ES-I3 (cell line): ENCODE measurements at regions not wholly inside any gene's neighbourhood (a gene's known extent, or its start where the extent isn't known, plus 50 kb on each side); places are given as distances from the start of the nearest gene placed in this dataset.

Source experiments
- H3K36me3 ChIP-seq: 2 replicates; pipeline ENCODE4 v1.6.1; 2013; ENCODE audit warnings: mild to moderate bottlenecking, low read length, control low read depth, moderate library complexity; ENCODE audit not compliant: insufficient read depth
- H3K4me1 ChIP-seq: 2 replicates; pipeline ENCODE4 v1.6.1; 2013; ENCODE audit warnings: mild to moderate bottlenecking, control low read depth, low read length; ENCODE audit not compliant: insufficient read depth
- H3K9ac ChIP-seq: 2 replicates; pipeline ENCODE4 v1.6.1; 2013; ENCODE audit warnings: low read depth, mild to moderate bottlenecking, low read length, moderate library complexity
- H3K9me3 ChIP-seq: 2 replicates; pipeline ENCODE4 v1.6.1; 2013; ENCODE audit warnings: mild to moderate bottlenecking, low read length, moderate library complexity; ENCODE audit not compliant: control insufficient read depth, insufficient read depth

DNA sequence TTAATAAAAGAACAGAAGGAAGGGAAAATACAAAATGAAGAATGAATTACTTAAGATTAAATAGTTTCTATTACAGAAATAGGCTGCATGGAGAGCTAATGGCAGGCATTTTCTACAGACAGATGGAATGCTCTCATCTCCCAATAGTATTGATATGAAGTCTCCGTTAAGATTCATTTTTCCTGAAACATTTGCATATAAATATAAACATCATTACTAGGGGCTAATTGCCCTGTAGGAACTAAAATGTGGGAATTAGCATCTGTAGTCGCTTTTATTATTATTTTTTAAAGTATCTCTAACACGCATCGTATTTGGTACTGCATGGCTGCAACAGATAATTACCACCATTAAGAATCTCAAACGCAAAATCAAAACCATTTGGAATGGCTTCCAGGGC is 2275.5 kb downstream of the MAT2B start:
- Histone ChIP-seq H3K9ac (no peak overlapping the region), H3K4me1 (no peaks in the 10 kb centered on the region), H3K36me3 (no peaks in the 10 kb centered on the region), H3K9me3 (no peaks in the 10 kb centered on the region)

DNA sequence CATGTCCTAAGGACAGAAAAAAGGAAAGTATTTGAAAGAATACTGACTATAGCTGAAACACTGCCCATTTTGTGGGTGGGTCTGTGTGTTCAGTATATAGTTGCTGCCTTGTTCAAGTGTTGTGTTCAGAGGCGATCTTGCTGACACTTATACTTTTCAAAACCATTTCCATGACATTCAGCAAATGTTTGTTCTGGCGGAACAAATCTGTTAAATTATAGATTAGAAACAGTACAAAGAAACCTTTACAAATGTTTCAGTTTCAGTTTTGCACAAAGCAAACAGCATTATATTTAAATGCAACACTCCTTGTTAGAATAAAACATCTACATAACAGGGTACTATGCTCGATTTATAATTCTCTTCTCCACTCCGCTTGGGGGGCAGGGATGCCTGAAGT is 2276.3 kb downstream of the MAT2B start:
- Histone ChIP-seq H3K9me3 (no peaks in the 10 kb centered on the region; the same call in 1 of the 2 replicates), H3K9ac (no peak overlapping the region), H3K36me3 (no peaks in the 10 kb centered on the region), H3K4me1 (no peaks in the 10 kb centered on the region)

DNA sequence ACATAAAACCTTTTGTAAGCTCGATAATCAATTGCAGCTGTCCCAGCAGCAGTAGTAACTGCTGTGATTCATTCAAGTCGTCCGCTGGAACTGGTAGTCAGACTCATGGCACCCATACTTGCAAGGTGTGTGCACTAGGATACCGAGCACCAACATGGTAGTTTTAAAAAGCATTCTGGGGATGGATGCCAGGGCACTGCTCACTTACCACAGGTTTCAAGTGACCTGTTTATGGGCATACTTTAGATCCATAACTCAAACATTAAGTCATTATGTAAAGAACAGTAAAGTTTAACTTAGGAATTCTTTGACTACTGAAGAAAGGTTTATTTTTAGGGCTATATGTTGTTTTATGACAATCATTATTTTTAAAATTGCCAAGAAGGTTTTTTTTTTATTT is 2277.6 kb downstream of the MAT2B start:
- Histone ChIP-seq H3K36me3 (no peaks in the 10 kb centered on the region), H3K9ac (no peak overlapping the region), H3K9me3 (no peaks in the 10 kb centered on the region; the same call in 1 of the 2 replicates), H3K4me1 (no peaks in the 10 kb centered on the region)

DNA sequence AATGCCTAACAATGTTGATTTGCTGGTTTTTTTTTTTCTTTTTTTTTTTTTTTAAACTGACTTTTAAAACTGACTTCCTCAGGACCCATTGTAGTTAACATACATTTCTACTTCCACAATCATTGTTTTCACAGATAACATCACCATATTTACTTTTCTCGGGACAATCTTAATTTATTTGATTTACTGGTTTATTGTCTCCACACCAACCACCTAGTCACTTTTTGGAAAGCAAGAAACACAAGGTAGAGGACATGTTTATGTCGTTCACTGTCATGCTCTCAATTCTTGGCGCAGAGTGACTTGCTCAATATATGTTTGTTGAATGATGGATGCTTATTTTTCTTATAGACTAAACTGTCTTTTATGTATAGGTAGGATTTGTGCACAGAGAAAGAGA is 2280.7 kb downstream of the MAT2B start:
- Histone ChIP-seq H3K9ac (no peak overlapping the region), H3K4me1 (no peaks in the 10 kb centered on the region), H3K9me3 (no peaks in the 10 kb centered on the region; the same call in 1 of the 2 replicates), H3K36me3 (no peaks in the 10 kb centered on the region)

DNA sequence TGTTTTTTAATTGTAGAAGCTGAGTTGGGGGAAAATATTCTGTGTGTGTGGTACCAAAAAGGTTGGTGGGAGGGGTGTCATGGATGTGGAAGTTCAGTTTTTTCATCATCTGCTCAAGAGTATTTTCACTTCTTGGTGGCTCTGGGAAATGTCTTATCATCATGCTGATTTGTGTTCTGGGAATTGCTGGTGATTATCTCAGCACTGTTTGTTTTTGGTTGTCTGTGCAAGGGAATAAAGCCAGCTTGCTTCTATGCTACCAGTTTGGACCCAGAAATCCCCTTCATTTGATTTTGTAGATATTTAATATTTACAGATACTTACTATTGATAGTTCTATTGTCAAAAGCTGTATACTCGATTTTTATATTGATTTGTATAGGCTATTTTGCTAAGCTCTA is 2289.7 kb downstream of the MAT2B start:
- Histone ChIP-seq H3K4me1 (no peaks in the 10 kb centered on the region), H3K36me3 (no peaks in the 10 kb centered on the region), H3K9me3 (no peaks in the 10 kb centered on the region), H3K9ac (no peak overlapping the region)

DNA sequence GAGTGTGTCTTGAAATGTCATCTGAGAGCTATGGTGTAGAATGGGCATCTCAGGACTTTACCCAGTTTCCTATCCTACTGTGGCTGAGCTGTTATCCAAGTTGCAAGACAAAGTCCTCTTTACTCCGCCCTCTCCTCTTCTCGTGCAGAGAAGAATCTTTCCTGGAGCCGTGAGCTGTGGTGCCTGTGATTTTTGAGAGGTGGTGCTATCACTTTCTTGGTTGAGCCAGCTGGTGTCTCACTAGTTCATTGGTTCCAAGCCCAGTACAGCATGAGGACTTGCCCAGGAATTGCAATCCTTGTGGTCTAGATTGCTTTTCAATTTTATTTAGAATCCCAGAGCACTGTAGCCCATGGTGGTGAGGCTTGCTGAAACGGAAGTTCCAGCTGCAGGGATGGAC is 2300.3 kb downstream of the MAT2B start:
- Histone ChIP-seq H3K9me3 (no peaks in the 10 kb centered on the region), H3K36me3 (no peaks in the 10 kb centered on the region), H3K4me1 (peaks cover 4% of the 10 kb centered on the region; the same call in 1 of the 2 replicates)

DNA sequence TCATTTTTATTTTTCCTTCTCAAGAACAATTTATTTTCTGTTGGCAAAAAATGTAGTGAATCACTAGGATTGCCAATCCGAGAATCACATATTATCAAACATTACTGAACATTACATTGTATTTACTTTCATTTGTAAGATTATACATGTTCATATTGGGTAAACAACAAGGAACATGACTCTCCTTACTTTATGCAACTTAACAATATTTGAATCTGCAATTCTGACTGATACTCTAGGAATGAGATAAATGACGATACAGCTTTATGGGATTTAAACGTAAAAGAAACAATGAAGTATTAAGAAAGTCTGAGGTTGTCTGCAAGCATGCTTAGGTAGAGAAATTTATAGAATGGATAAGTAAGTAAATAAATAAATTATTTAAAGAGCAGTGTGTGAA is 2302.9 kb downstream of the MAT2B start:
- no peaks in the 10 kb centered on the region for H3K9me3 ChIP-seq
- H3K36me3 ChIP-seq, result no peaks in the 10 kb centered on the region
- H3K4me1 ChIP-seq, result peaks cover 4% of the 10 kb centered on the region; the same call in 1 of the 2 replicates
- H3K9ac ChIP-seq, result no peak overlapping the region

More for the DNA sequence above, 2300.3 kb downstream of the MAT2B start:
- no peak overlapping the region for H3K9ac ChIP-seq

DNA sequence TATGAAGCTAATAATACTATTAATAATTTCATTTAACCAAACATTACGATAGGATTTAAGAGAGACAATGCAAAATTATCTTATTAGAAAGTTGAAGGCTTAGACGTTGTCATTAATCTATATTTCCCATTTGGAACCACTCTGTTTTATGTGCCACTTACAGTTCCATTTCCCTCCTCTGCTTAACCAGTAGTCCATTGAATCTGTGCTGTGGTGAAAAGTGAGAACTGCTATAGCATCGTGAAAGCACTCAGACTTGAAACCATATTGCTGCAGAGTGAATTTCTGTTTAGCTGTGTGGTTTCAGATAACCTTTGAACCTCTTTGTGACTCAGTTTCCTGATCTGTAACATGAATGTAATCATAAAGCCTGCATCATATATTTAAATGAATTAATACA is 2304.5 kb downstream of the MAT2B start:
- Histone ChIP-seq H3K9me3 (no peaks in the 10 kb centered on the region), H3K4me1 (peaks cover 4% of the 10 kb centered on the region; the same call in 1 of the 2 replicates), H3K9ac (no peak overlapping the region), H3K36me3 (no peaks in the 10 kb centered on the region)

DNA sequence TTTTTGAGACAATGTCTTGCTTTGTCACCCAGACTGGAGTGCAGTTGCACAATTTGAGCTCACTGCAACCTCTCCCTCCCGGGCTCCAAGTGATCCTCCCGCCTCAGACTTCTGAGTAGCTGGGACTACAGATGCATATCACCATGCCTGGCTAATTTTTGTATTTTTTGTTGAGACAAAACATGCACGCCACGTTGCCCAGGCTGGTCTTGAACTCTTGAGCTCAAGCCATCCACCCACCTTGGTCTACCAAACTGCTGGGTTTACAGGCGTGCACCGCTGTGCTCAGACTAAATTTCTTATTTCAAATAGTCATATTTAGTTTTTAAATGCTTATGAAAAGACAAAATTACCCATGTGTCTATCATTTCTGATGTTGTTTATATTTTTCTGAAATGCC is 2324.1 kb downstream of the MAT2B start:
- Histone ChIP-seq H3K9ac (no peak overlapping the region), H3K4me1 (no peaks in the 10 kb centered on the region), H3K36me3 (no peaks in the 10 kb centered on the region), H3K9me3 (no peaks in the 10 kb centered on the region)

DNA sequence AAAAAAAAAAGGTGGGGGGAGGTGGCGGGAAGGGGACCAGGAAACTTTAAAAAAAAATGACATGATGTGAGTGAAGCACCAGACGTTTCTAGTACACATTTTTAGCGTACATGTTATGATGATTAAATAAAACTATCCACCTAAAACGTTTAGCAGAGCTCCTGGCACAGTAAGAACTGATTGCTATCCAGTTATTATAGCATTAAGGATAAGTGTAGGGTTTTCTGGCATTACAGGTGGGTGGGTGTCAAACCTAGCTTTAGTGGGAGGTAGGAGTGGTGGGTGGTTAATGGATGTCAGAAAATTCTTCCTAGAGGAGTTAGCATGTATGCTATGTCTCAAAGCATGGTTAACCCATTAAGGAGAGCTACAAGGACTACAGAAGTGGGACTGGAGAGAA is 2329.5 kb downstream of the MAT2B start:
- H3K9me3 ChIP-seq, result no peaks in the 10 kb centered on the region
- H3K4me1 ChIP-seq, result no peaks in the 10 kb centered on the region
- H3K9ac ChIP-seq, result no peak overlapping the region
- no peaks in the 10 kb centered on the region for H3K36me3 ChIP-seq

DNA sequence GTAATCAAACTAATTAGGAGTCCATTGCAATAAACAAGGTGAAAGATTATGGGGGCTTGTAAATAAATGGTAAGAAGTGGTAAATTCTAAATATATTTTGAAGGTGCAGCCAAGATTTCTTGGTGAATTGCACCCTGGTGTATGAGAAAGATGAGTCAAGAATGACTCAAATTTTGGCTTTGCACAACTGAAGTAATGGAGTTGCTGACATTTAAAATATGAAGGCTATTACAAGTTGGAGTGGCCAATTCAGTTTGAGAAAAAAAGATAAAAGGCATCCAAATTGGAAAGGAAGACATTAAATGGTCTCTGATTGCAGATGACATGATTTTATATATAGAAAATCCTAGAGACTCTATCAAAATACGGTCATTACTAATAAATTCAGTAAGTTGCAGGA is 2330.6 kb downstream of the MAT2B start:
- no peaks in the 10 kb centered on the region for H3K4me1 ChIP-seq
- H3K36me3 ChIP-seq, result no peaks in the 10 kb centered on the region
- H3K9me3 ChIP-seq, result no peaks in the 10 kb centered on the region
- no peak overlapping the region for H3K9ac ChIP-seq

DNA sequence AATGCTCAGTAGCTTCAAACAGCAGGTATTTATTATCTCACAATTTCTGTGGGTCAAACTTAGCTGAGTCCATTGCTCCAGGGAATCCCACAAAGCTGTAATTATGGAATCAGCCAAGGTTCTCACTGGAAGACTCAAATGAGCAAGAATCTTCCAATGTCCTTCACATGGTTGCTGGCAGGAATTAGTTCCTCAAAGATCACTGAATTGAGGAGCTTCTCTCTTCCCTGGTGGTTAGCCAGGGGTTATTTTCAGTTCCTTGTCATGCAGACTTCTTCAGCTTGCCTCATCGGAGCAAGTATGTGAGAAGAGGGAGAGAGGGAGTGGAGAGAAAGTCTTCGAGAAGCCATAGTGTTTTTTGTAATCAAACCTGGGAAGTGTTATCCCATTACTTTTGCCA is 2331.9 kb downstream of the MAT2B start:
- Histone ChIP-seq H3K9ac (no peak overlapping the region), H3K4me1 (no peaks in the 10 kb centered on the region), H3K9me3 (no peaks in the 10 kb centered on the region), H3K36me3 (no peaks in the 10 kb centered on the region)

DNA sequence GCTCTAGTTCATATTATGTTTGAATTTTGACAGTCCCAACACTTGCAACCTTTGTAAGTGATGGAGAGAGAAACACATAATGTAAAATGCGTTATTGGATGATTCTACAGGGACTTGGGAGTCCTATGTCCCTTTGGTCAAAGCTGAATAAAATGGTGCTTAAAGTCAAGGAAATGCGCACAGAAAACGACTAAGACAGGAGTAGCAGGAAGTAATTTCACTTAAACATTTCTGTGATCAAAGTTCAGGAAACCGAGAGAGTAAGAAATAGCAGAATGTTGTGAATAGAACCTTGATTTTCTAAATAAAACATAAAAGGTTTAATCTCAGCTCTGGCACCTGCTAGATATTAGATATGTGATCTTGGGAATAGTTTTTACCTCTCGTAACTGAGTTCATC is 2339.2 kb downstream of the MAT2B start:
- Histone ChIP-seq H3K9ac (no peak overlapping the region), H3K4me1 (no peaks in the 10 kb centered on the region), H3K36me3 (no peaks in the 10 kb centered on the region)

DNA sequence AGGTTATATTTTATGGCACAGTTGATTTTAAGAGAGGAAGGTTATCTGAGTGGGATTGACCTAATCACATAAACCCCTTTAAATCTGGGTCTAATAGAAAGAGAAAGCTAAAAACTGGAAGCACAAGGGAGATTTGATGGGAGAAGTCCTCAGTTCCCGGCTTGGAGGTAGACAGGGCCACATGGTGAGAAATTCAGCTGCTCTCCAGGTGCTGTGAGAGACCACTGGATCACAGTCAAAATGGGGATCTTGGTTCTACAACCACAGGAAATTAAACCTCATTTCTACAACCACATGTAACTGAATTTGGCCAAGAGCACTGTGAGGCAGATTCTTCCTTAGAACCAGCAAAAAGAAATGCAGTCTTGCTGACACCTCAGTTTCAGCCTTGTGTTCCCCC is 2352.7 kb downstream of the MAT2B start:
- no peaks in the 10 kb centered on the region for H3K4me1 ChIP-seq
- no peak overlapping the region for H3K9ac ChIP-seq
- H3K36me3 ChIP-seq, result no peaks in the 10 kb centered on the region
- no peaks in the 10 kb centered on the region; the same call in 1 of the 2 replicates for H3K9me3 ChIP-seq

More for the DNA sequence above, 2339.2 kb downstream of the MAT2B start:
- no peaks in the 10 kb centered on the region for H3K9me3 ChIP-seq

DNA sequence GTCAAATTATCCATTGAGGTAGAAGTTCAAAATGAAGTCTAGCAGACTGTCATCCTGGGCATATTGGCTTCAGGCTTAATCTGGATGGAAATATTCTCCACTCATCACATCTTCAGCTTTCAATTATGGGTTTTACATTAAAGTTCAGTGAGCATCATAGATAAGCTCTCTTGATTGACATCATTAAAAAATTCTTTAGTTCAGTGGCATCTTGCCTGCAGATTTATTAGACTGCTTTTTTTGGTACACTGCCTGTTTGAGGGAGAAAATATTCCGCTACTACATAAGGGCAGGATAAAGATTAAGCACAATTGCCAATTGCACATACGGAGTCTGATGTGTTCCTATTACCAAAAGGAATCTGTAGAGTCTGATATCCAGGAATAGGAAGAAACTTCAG is 2353.8 kb downstream of the MAT2B start:
- Histone ChIP-seq H3K36me3 (no peaks in the 10 kb centered on the region), H3K9ac (no peak overlapping the region), H3K9me3 (no peaks in the 10 kb centered on the region; the same call in 1 of the 2 replicates), H3K4me1 (no peaks in the 10 kb centered on the region)

DNA sequence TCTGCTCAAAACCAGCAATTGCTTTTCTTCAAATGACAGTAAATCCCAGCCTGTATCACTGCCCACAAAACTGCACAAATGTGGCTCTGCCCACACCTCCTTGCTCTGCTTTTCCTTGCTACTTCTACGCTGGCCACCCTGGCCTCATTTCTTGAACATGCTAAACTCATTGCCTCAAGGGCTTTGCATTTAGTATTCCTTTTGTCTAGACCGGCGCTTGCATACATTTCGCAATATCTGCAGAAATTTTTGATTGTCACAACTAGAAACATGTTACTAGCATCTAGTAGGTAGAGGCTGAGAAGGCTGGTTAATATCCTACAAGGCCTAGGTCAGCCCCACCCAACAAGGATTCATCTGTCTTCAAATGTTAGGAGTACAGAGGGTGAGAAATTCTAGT is 2357.8 kb downstream of the MAT2B start:
- H3K4me1 ChIP-seq, result no peaks in the 10 kb centered on the region
- no peak overlapping the region for H3K9ac ChIP-seq
- H3K36me3 ChIP-seq, result no peaks in the 10 kb centered on the region
- H3K9me3 ChIP-seq, result no peaks in the 10 kb centered on the region
